HAP-1 (cell line): ENCODE measurements at regions not wholly inside any gene's neighbourhood (a gene's known extent, or its start where the extent isn't known, plus 50 kb on each side); places are given as distances from the start of the nearest gene placed in this dataset.

Experiments
- DNase-seq, 2 experiments: peaks; one replicate each; pipeline ENCODE4 v3.0.0-alpha.2; 2016 to 2020; ENCODE audit warnings: low spot score in 2 of 2
- H3K27me3 ChIP-seq: fragments of 250-450 bp; sonication (Bioruptor Pico); 2 replicates; pipeline ENCODE4 v1.5.1; 2020; ENCODE audit warnings: low read depth, mild to moderate bottlenecking, moderate library complexity
- H3K36me3 ChIP-seq: fragments of 250-450 bp; sonication (Bioruptor Pico); replicated peaks from 2 replicates; pipeline ENCODE4 v1.5.1; 2020; ENCODE audit warnings: mild to moderate bottlenecking
- H3K4me1 ChIP-seq: fragments of 250-450 bp; sonication (Bioruptor Pico); 2 replicates; pipeline ENCODE4 v1.5.1; 2020; ENCODE audit warnings: mild to moderate bottlenecking
- H3K4me3 ChIP-seq: fragments of 250-450 bp; sonication (Bioruptor Pico); 2 replicates; pipeline ENCODE4 v1.5.1; 2020; ENCODE audit warnings: mild to moderate bottlenecking, moderate library complexity
- H3K9me3 ChIP-seq: fragments of 250-450 bp; sonication (Bioruptor Pico); 2 replicates; pipeline ENCODE4 v1.5.1; 2020; ENCODE audit warnings: mild to moderate bottlenecking, moderate library complexity
- in situ Hi-C: fragments of 300-500 bp; cut with MboI; formaldehyde crosslinking; loops from 3 replicates; pipeline ENCODE4 v1.14.3; 2020; ENCODE audit warnings: low sequenced_read_pairs, inconsistent platforms, mixed read lengths

DNA sequence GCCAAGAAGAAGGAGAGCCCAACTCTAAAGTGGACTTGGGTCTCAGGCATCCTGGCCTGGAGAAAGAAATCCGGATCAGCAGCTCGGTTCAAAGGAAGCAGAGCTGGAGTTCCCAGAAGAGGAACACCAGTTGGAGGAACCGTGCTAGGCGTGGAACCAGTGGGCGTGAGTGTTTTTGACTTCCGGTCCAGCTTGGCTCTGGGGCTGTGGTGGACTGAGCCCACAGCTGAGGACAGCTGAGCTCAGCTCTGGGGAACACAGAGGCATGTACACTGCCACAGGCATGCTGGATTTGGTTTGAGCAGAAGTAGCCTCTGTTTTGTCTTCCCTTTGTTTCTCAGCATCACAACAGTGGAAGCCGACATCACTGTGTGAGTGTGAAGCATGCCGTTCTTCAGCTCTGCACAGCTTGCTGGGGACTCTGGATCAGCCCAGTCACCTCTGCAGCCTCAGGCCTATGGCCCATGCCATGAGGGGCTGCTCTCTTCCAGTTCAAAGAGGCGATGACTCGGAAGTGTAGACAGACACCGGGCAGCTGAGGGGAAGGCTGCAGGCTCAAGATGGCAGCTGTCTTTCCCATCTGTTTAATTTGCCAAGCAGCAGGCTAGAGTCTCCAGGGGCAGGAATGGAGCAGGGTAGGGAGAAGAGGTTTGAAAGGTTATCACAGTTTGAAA lies 185.8 kb upstream of the UBE3A start:
- Histone ChIP-seq H3K4me1 (peaks cover 3% of the 10 kb centered on the region), H3K9me3 (no peaks in the 10 kb centered on the region; the same call in 1 of the 2 replicates), H3K4me3 (no peak overlapping the region), H3K27me3 (no peaks in the 10 kb centered on the region), H3K36me3 (no peaks in the 10 kb centered on the region)
- DNase-seq, result no peak
- in situ Hi-C loops, result no loop called here

DNA sequence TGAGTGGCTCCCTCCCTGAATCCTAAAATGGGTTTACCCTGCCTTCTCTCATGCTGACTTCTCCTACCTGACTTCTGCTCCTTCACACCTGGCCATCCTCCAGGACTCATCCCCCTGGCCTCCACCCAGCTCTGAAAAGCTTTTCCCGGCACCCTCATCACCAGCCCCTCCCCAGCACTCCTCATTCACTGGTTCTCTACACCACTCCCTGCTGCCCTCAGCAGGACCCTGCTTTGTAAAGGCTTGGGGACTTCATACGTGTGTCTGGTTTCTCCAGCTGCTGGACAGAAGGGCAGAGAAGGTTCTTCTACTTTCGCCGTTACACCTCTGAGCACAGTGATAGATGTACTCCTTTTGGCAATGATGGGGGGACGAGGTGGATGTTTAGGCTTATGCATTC lies 184.9 kb upstream of the UBE3A start:
- peaks cover 3% of the 10 kb centered on the region for H3K4me1 ChIP-seq
- no peak for DNase-seq
- in situ Hi-C loops, result no loop called here

DNA sequence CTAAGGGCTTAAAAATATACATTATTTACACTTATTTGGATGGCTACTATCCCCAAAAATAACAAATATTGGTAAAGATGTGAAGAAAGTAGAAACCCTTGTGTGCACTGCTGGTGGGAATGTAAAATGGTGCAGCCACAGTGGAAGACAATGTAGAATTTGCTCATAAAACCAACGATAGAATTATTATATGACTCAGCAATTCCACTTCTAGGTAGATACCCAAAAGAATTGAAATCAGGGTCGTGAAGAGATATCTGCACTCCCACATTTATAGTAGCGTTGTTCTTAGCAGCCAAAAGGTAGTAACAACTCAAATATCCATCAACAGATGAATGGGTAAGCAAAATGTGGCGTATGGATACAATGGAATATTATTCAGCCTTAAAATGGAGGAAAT lies 181.6 kb upstream of the UBE3A start:
- H3K27me3 ChIP-seq, result no peaks in the 10 kb centered on the region
- peaks cover 3% of the 10 kb centered on the region for H3K4me1 ChIP-seq
- in situ Hi-C loops, result no loop called here
- no peak overlapping the region for H3K4me3 ChIP-seq
- DNase-seq, result no peak
- no peaks in the 10 kb centered on the region for H3K36me3 ChIP-seq
- no peaks in the 10 kb centered on the region for H3K9me3 ChIP-seq

More for the DNA sequence above, 184.9 kb upstream of the UBE3A start:
- no peaks in the 10 kb centered on the region for H3K36me3 ChIP-seq
- no peaks in the 10 kb centered on the region for H3K9me3 ChIP-seq
- H3K4me3 ChIP-seq, result no peak overlapping the region
- H3K27me3 ChIP-seq, result no peaks in the 10 kb centered on the region

DNA sequence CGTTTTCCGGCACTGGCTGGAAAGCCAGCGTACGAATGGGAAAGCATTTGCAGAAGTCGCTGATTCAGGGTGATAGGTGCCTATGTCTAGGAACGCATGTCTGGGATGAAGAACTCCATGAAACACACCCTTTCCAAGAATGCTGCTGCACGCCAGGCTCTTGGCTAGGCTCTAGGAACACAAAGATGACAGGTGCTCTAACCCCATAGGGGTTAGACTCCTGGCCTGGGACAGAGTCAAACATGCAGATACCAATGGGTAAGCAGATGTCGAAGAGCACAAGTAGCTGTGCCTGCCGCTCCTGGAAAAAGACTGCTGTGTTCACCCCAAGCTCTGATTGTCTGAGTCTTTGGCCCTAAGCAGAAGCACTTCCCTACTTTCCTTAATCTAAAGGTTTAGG lies 180.9 kb upstream of the UBE3A start:
- no peak for DNase-seq
- H3K4me3 ChIP-seq, result no peak overlapping the region
- in situ Hi-C loops, result no loop called here

DNA sequence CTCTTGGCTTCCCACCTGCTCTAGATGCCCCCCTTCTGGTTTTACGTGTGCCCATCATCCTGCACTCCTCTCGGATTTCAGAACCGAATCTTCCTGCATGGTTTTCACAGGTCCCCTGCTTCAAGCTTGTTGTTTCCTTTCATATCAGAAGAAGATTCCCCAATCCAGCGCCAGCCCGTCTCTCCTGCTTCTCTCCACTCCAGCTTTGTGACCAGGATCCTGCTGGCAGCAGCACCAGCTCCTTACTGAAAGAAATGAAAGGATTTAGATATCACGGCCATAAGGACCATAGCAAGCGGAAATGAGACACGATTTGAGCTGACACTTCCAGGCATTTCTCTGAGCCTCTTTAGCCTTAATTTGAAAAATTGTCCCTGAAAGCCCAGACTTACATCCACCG lies 180.3 kb upstream of the UBE3A start:
- DNase-seq, result no peak
- Histone ChIP-seq H3K9me3 (no peaks in the 10 kb centered on the region), H3K4me1 (peaks cover 3% of the 10 kb centered on the region), H3K27me3 (no peaks in the 10 kb centered on the region), H3K4me3 (no peak overlapping the region), H3K36me3 (no peaks in the 10 kb centered on the region)
- in situ Hi-C loops, result no loop called here

More for the DNA sequence above, 180.9 kb upstream of the UBE3A start:
- H3K9me3 ChIP-seq, result no peaks in the 10 kb centered on the region
- H3K27me3 ChIP-seq, result no peaks in the 10 kb centered on the region
- H3K4me1 ChIP-seq, result peaks cover 3% of the 10 kb centered on the region
- no peaks in the 10 kb centered on the region for H3K36me3 ChIP-seq

DNA sequence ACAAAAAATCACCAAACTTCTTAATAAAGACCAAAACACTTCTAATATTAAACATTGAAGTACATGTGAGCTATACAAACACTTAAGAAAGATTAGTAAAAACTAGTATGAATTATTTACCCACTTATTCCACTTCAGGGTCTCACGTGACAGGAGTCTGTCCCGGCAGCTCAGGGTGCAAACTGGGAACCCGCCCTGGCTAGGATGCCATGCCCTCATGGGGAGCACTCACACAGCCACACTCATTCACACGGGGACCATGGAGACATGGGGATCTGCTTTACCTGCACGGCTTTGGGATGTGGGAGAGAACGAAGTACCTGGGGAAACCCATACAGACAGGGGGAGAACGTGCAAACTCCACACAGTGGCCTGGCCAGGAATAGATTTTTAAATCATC lies 179.3 kb upstream of the UBE3A start:
- Histone ChIP-seq H3K4me1 (peaks cover 3% of the 10 kb centered on the region), H3K27me3 (no peaks in the 10 kb centered on the region), H3K4me3 (no peak overlapping the region), H3K36me3 (no peaks in the 10 kb centered on the region), H3K9me3 (no peaks in the 10 kb centered on the region)
- no peak for DNase-seq
- in situ Hi-C loops, result no loop called here

DNA sequence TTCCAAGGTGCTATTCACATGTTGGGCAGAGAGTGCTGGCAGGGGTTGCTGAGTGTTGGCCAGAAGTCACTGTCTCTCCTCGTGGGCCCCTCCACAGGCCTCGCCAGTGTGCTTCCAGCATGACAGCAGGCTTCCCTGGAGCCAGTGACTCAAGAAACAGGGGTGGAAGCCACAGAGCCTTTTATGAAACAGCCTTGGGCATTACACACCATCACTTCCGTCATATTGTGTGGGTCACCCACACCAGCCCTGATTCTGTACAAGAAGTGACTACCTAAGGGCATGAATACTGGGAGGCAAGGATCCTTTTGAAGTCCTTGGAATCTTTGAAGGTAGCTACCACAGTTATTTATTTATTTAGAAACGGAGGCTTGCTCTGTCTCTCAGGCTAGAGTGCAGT lies 177.6 kb upstream of the UBE3A start:
- H3K9me3 ChIP-seq, result no peaks in the 10 kb centered on the region
- in situ Hi-C loops, result no loop called here
- H3K4me1 ChIP-seq, result peaks cover 3% of the 10 kb centered on the region
- DNase-seq, result no peak
- no peak overlapping the region for H3K4me3 ChIP-seq
- H3K27me3 ChIP-seq, result no peaks in the 10 kb centered on the region
- H3K36me3 ChIP-seq, result no peaks in the 10 kb centered on the region

DNA sequence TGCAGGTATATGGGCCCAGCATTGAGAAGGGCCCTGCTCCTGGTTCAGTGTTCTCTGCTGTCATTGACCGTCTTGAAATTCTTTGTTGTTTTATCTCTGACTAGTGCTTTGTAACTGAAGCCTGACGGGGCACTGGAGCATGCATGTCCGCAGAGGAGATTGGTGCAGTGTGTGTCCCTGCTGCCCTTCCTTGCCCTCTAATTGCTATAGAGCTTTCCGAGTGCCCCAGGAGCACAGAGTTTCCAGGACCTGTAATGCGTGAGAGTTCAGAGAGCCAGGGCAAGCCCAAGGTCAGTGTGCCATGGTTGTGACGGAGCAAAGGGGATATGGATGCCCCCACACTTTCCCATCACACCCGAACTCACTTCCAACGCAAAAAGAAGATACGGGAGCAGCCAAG lies 174.3 kb upstream of the UBE3A start:
- no peak for DNase-seq
- Histone ChIP-seq H3K36me3 (no peaks in the 10 kb centered on the region), H3K4me3 (no peak overlapping the region), H3K27me3 (no peaks in the 10 kb centered on the region), H3K4me1 (no peaks in the 10 kb centered on the region), H3K9me3 (no peaks in the 10 kb centered on the region)
- in situ Hi-C loops, result no loop called here

DNA sequence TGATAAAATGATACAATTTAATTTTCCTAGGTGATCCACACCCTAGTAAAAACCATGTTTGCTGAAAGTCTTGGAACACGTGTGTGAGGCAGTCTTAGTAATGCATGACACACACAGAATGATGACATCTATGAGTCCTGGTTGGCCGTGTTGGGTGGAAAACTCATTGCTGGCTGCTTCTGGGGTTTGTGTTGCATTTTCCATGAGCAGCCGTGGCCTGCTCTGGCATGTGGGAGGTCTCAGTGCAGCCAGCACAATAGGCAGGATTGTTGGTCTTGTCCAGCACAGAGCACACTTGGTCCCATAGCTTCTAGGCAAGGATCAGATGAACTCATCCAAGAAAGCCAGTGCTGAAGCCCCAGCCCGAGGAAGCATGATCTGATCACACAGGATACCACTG lies 172.8 kb upstream of the UBE3A start:
- DNase-seq, result no peak
- Histone ChIP-seq H3K9me3 (no peaks in the 10 kb centered on the region), H3K27me3 (no peaks in the 10 kb centered on the region), H3K4me3 (no peak overlapping the region), H3K4me1 (peaks cover under 1% of the 10 kb centered on the region; the same call in 1 of the 2 replicates), H3K36me3 (no peaks in the 10 kb centered on the region)
- in situ Hi-C loops, result no loop called here

DNA sequence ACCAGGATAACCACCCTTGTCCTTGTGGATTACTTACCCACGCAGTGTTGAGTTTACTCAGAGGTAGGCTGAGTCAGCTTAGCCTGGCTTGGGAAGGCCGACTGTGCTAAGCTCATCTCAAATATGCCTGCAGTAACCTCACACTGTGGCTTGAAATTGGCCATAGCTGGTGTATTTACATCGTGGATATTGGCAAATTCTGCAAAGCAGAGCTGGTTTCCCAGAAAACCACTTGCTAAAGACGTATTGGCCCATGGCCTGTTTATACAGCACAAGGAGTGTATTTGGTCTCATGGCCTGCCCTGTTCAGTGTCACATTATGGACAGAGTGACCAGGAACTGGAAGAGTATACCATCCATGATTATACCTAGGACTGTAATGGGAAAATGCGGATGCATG lies 170.5 kb upstream of the UBE3A start:
- Histone ChIP-seq H3K4me1 (peaks cover 19% of the 10 kb centered on the region), H3K4me3 (no peak overlapping the region), H3K9me3 (0 out of 2 replicates have a peak, but pooled peaks cover under 1% of the 10 kb centered on the region), H3K36me3 (no peaks in the 10 kb centered on the region), H3K27me3 (no peaks in the 10 kb centered on the region)
- in situ Hi-C loops, result no loop called here
- DNase-seq, result no peak

DNA sequence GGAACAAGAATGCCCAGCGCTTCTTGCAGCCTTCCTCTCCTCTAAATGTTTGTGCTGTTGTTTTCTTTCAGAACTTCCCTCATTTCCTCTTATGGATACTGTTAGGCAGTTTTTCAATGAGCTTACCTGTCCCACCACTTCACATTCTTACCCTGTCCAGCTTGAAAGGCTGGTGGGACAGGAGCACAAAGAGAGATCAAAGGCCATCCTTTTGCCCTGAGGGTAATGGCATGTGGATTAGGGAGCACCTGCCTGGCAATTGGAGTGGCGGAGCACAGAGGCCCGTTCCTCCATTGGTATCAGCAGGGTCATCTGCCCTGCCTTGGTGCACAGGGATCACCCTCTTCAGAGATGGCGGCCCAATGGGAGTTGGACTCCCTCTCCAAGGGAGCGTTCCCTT lies 170.1 kb upstream of the UBE3A start:
- no peaks in the 10 kb centered on the region for H3K36me3 ChIP-seq
- H3K27me3 ChIP-seq, result no peaks in the 10 kb centered on the region
- H3K4me3 ChIP-seq, result no peak overlapping the region
- peaks cover 22% of the 10 kb centered on the region for H3K4me1 ChIP-seq
- DNase-seq, result no peak
- 0 out of 2 replicates have a peak, but pooled peaks cover 4% of the 10 kb centered on the region for H3K9me3 ChIP-seq
- in situ Hi-C loops, result no loop called here

DNA sequence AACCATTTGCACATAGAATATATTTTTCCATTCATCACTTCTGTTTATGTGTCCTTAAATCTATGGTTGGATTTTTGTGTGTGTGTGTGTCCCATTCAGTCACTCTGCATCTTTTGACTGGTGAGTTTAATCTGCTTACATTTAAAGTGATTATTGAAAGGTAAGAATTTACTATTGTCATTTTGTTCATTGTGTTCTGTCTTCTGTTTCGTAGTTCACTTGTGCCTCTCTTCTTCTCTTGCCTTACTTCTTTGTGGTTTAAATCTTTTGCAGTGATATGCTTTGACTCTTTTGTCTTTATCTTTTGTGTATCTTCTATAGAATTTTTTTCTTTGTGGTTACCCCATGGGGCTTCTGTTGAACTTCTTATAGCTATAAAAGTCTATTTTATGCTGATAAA lies 166.3 kb upstream of the UBE3A start:
- Histone ChIP-seq H3K27me3 (no peaks in the 10 kb centered on the region), H3K9me3 (0 out of 2 replicates have a peak, but pooled peaks cover 4% of the 10 kb centered on the region), H3K36me3 (no peaks in the 10 kb centered on the region), H3K4me3 (no peak overlapping the region), H3K4me1 (peaks cover 22% of the 10 kb centered on the region)
- peak; percentile 35 to 99 for DNase-seq
- in situ Hi-C loops, result no loop called here

DNA sequence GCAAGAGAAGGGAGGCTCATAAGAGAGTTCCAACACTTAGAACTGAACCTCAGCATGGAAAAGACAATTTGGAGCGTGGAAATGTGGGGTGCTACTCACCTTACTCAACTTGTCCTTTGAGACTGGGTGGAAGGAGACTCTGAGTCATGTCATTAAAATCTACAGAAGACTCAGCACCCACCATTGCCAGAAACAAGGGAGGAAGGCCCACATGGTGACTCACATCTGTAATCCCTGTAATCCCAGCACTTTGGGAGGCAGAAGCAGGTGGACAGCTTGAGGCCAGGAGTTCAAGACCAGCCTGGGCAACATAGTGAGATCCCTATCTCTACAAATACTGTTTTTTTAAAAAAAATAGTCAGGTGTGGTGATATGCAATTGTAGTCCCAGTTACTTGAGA lies 161.9 kb upstream of the UBE3A start:
- Histone ChIP-seq H3K36me3 (no peaks in the 10 kb centered on the region), H3K9me3 (peaks cover 8% of the 10 kb centered on the region; the same call in 1 of the 2 replicates), H3K4me1 (peaks cover 13% of the 10 kb centered on the region), H3K27me3 (no peaks in the 10 kb centered on the region), H3K4me3 (no peak overlapping the region)
- DNase-seq, result no peak
- in situ Hi-C loops, result no loop called here

DNA sequence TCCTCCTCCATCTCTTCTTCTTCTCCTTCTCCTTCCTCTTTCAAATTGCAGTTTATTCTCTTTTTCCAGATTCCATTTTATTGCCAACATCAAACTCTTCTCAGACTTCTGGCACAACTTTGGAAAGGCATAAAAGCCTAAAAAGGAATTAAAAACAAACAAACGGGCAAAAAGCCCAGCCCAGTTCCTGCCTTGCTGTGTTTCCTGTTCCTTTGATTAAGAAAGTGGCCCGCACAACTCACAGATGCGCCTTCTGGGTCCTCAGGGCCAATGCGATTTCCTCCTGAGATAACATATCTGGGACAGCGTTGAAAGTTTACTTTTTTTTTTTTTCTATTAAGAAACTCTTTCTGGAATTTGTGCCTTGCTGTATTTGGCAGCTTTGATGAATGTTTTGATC lies 158.7 kb upstream of the UBE3A start:
- no peaks in the 10 kb centered on the region for H3K27me3 ChIP-seq
- in situ Hi-C loops, result no loop called here
- no peaks in the 10 kb centered on the region for H3K36me3 ChIP-seq
- peaks cover 6% of the 10 kb centered on the region; the same call in 1 of the 2 replicates for H3K9me3 ChIP-seq
- H3K4me1 ChIP-seq, result no peaks in the 10 kb centered on the region
- no peak overlapping the region for H3K4me3 ChIP-seq
- DNase-seq, result no peak
